GM12873 (cell line): ENCODE measurements at regions not wholly inside any gene's neighbourhood (a gene's known extent, or its start where the extent isn't known, plus 50 kb on each side); places are given as distances from the start of the nearest gene placed in this dataset.

ENCODE experiments used
- TF ChIP-seq, protein P1 (sequence below): IDR thresholded peaks from 2 replicates; pipeline ENCODE4 v1.5.1; 2012; ENCODE audit warnings: low read depth, mild to moderate bottlenecking, moderate library complexity, low read length, control low read depth; ENCODE audit not compliant: insufficient read depth; ENCODE audit errors: missing control alignments

- TF ChIP-seq, protein P1, sequence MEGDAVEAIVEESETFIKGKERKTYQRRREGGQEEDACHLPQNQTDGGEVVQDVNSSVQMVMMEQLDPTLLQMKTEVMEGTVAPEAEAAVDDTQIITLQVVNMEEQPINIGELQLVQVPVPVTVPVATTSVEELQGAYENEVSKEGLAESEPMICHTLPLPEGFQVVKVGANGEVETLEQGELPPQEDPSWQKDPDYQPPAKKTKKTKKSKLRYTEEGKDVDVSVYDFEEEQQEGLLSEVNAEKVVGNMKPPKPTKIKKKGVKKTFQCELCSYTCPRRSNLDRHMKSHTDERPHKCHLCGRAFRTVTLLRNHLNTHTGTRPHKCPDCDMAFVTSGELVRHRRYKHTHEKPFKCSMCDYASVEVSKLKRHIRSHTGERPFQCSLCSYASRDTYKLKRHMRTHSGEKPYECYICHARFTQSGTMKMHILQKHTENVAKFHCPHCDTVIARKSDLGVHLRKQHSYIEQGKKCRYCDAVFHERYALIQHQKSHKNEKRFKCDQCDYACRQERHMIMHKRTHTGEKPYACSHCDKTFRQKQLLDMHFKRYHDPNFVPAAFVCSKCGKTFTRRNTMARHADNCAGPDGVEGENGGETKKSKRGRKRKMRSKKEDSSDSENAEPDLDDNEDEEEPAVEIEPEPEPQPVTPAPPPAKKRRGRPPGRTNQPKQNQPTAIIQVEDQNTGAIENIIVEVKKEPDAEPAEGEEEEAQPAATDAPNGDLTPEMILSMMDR: no peak
Measured at GRCh38 chr18:30544141-30544540, 498.4 kb downstream of the DSC3 start.

- TF ChIP-seq, protein P1: no peak
Measured at GRCh38 chr18:30533716-30534115, 508.8 kb downstream of the DSC3 start.

DNA sequence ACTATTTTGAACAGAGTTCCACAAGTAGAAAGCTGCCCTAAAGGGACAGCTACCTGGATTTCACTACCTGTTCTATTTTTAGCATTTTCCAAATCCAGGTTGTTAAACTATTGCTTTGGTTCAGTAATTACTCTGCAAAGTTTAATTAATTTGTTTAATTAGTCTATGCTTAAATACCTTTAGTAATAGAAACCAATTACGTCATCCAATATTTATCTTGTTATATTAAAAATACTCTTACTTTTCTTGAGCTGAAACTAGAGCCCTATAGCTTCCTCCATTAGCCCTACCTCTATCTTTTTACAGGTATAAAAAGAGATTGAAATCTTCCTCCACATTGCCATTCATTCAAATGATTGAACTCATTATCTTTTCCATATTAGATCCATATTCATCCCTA is 514.6 kb downstream of the DSC3 start:
- TF ChIP-seq, protein P1: no peak

GRCh38 chr18:30527226-30527625 is 515.3 kb downstream of the DSC3 start:
- TF ChIP-seq, protein P1: no peak

DNA sequence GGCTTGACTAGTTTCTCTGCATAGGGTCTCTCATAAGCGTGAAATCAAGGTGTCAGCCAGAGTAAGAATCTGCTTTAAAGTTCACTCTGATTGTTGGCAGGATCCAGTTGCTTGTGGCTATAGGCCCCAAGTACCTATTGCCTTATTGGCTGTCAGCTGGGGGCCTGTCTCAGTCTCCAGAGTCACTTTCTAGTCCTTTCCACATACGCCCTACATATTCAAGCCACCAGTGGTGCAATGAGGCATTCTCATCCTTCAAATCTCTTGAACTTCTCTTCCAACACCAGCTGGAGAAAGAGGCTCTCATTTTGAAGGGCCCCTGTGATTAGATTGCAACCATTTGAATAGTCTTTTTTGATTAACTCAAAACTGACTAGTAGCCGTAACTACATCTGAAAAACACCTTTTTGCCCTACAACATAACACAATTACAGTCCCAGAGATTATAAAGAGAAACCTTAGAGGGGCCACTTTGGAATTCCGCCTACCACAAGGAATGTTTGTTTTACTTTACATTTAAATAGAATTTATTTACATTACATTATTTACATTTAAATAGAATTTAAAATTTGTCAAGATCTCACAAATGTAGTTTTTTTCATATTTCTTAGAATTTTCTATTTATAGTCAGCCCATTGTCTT is 520.1 kb downstream of the DSC3 start:
- TF ChIP-seq, protein P1: no peak

DNA sequence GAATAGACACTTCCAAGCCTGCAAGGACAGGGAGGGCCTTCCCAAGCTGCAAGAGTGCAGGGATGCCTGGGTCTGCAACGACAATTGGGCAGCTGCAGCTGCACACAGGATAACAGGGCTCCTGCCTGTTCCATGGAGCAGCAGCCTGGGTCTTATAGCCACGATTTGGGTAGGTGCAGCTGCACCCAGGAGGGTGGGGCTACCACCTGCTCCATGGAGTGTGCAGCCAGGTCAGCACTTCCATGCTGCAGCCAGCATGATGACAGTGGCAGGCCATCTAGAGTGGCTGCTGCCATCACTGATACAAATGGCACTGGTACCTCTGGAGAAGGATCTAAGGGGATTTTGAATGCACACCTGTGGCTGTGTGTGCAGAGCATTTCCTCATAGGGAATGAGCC is 528.5 kb downstream of the DSC3 start:
- TF ChIP-seq, protein P1: no peak

- TF ChIP-seq, protein P1: no peak
Measured at GRCh38 chr18:30512872-30513271, 529.7 kb downstream of the DSC3 start.
